ENCODE measurements at regions not wholly inside any gene's neighbourhood (a gene's known extent, or its start where the extent isn't known, plus 50 kb on each side); places are given as distances from the start of the nearest gene placed in this dataset.

- in situ Hi-C loops (cut with MboI; ENCODE audit: low sequenced_read_pairs) = no loop called here
Observed at GRCh38 chr2:163200741-163201140, 362.2 kb upstream of the KCNH7 start.

GRCh38 chr2:163198972-163199371 is 360.4 kb upstream of the KCNH7 start:
- in situ Hi-C loops (cut with MboI; ENCODE audit: low sequenced_read_pairs) = loop anchor here (25.0 kb wide), 1 partner anchor 863 kb away; no protein-coding TSS in a partner anchor

GRCh38 chr2:163198007-163198406 is 359.4 kb upstream of the KCNH7 start:
- in situ Hi-C loops (cut with MboI; ENCODE audit: low sequenced_read_pairs) = loop anchor here (25.0 kb wide), 1 partner anchor 864 kb away; no protein-coding TSS in a partner anchor

GRCh38 chr2:163191372-163191771 is 352.8 kb upstream of the KCNH7 start:
- in situ Hi-C loops (cut with MboI; ENCODE audit: low sequenced_read_pairs) = loop anchor here (25.0 kb wide), 1 partner anchor 871 kb away; no protein-coding TSS in a partner anchor

GRCh38 chr2:163187995-163188655 is 349.6 kb upstream of the KCNH7 start:
- in situ Hi-C loops (cut with MboI; ENCODE audit: low sequenced_read_pairs) = loop anchor here (25.0 kb wide), 1 partner anchor 874 kb away; no protein-coding TSS in a partner anchor

GRCh38 chr2:163187119-163187518 is 348.6 kb upstream of the KCNH7 start:
- in situ Hi-C loops (cut with MboI; ENCODE audit: low sequenced_read_pairs) = loop anchor here (25.0 kb wide), 1 partner anchor 875 kb away; no protein-coding TSS in a partner anchor

- in situ Hi-C loops (cut with MboI; ENCODE audit: low sequenced_read_pairs) = loop anchor here (25.0 kb wide), 1 partner anchor 877 kb away; no protein-coding TSS in a partner anchor
Observed at GRCh38 chr2:163185160-163185559, 346.6 kb upstream of the KCNH7 start.

- in situ Hi-C loops (cut with MboI; ENCODE audit: low sequenced_read_pairs) = loop anchor here (25.0 kb wide), 1 partner anchor 879 kb away; no protein-coding TSS in a partner anchor
Observed at GRCh38 chr2:163182764-163183354, 344.3 kb upstream of the KCNH7 start.

GRCh38 chr2:163177592-163177991 is 339.0 kb upstream of the KCNH7 start:
- in situ Hi-C loops (cut with MboI; ENCODE audit: low sequenced_read_pairs) = loop anchor here (25.0 kb wide), 1 partner anchor 885 kb away; no protein-coding TSS in a partner anchor

- in situ Hi-C loops (cut with MboI; ENCODE audit: low sequenced_read_pairs) = loop anchor here (25.0 kb wide), 1 partner anchor 887 kb away; no protein-coding TSS in a partner anchor
Observed at GRCh38 chr2:163175294-163175693, 336.7 kb upstream of the KCNH7 start.

GRCh38 chr2:163173591-163173990 is 335.0 kb upstream of the KCNH7 start:
- in situ Hi-C loops (cut with MboI; ENCODE audit: low sequenced_read_pairs) = no loop called here

GRCh38 chr2:163171786-163172530 is 333.4 kb upstream of the KCNH7 start:
- in situ Hi-C loops (cut with MboI; ENCODE audit: low sequenced_read_pairs) = no loop called here

- in situ Hi-C loops (cut with MboI; ENCODE audit: low sequenced_read_pairs) = no loop called here
Observed at GRCh38 chr2:163157891-163158496, 319.4 kb upstream of the KCNH7 start.

GRCh38 chr2:163157411-163157810 is 318.8 kb upstream of the KCNH7 start:
- in situ Hi-C loops (cut with MboI; ENCODE audit: low sequenced_read_pairs) = no loop called here

- in situ Hi-C loops (cut with MboI; ENCODE audit: low sequenced_read_pairs) = no loop called here
Observed at GRCh38 chr2:163155925-163156324, 317.4 kb upstream of the KCNH7 start.

- in situ Hi-C loops (cut with MboI; ENCODE audit: low sequenced_read_pairs) = no loop called here
Observed at GRCh38 chr2:163155279-163155883, 316.8 kb upstream of the KCNH7 start.

GRCh38 chr2:163142618-163143017 is 304.1 kb upstream of the KCNH7 start:
- in situ Hi-C loops (cut with MboI; ENCODE audit: low sequenced_read_pairs) = loop anchor here (25.0 kb wide), 1 partner anchor 255 kb away; no protein-coding TSS in a partner anchor

- in situ Hi-C loops (cut with MboI; ENCODE audit: low sequenced_read_pairs) = loop anchor here (25.0 kb wide), 1 partner anchor 252 kb away; no protein-coding TSS in a partner anchor
Observed at GRCh38 chr2:163138947-163139346, 300.4 kb upstream of the KCNH7 start.

- in situ Hi-C loops (cut with MboI; ENCODE audit: low sequenced_read_pairs) = loop anchor here (25.0 kb wide), 1 partner anchor 248 kb away; no protein-coding TSS in a partner anchor
Observed at GRCh38 chr2:163135256-163135655, 296.7 kb upstream of the KCNH7 start.

GRCh38 chr2:163133602-163134001 is 295.0 kb upstream of the KCNH7 start:
- in situ Hi-C loops (cut with MboI; ENCODE audit: low sequenced_read_pairs) = loop anchor here (25.0 kb wide), 1 partner anchor 246 kb away; no protein-coding TSS in a partner anchor
